HG02943 (cell line): ENCODE measurements at regions not wholly inside any gene's neighbourhood (a gene's known extent, or its start where the extent isn't known, plus 50 kb on each side); places are given as distances from the start of the nearest gene placed in this dataset.
"Not testable (repeated sequence)": the region's sequence is repeated elsewhere in the genome, so short reads cannot be mapped to it uniquely, and the experiment has no call there.

ENCODE experiments used
- ATAC-seq: cut with Tn5 transposase; IDR thresholded peaks from one replicate; pipeline ENCODE4 v1.9.1; 2021; ENCODE audit warnings: mild to moderate bottlenecking, low read depth, moderate library complexity; ENCODE audit not compliant: unreplicated experiment

- ATAC-seq = no peak
Observed at GRCh38 chr3:16704941-16705340, 99.7 kb upstream of the DAZL start.

GRCh38 chr3:16707260-16707659 lies 102.0 kb upstream of the DAZL start:
- no peak for ATAC-seq

GRCh38 chr3:16708285-16708684 lies 103.1 kb upstream of the DAZL start:
- ATAC-seq = no peak

GRCh38 chr3:16711691-16712090 lies 106.5 kb upstream of the DAZL start:
- not testable (repeated sequence) for ATAC-seq

- ATAC-seq = no peak
Observed at GRCh38 chr3:16715281-16715680, 110.1 kb upstream of the DAZL start.

GRCh38 chr3:16719426-16719825 lies 114.2 kb upstream of the DAZL start:
- ATAC-seq = no peak

GRCh38 chr3:16720367-16720940 lies 115.2 kb upstream of the DAZL start:
- no peak for ATAC-seq

- no peak for ATAC-seq
Observed at GRCh38 chr3:16721494-16721893, 116.3 kb upstream of the DAZL start.

GRCh38 chr3:16723978-16724377 lies 118.8 kb upstream of the DAZL start:
- no peak for ATAC-seq

- no peak for ATAC-seq
Observed at GRCh38 chr3:16724487-16724886, 119.3 kb upstream of the DAZL start.

GRCh38 chr3:16725972-16726371 lies 120.7 kb upstream of the DAZL start:
- ATAC-seq = no peak

GRCh38 chr3:16728770-16729745 lies 123.8 kb upstream of the DAZL start:
- no peak for ATAC-seq

- ATAC-seq = no peak
Observed at GRCh38 chr3:16738451-16738850, 133.2 kb upstream of the DAZL start.

GRCh38 chr3:16739541-16740105 lies 134.4 kb upstream of the DAZL start:
- ATAC-seq = no peak

- ATAC-seq = no peak
Observed at GRCh38 chr3:16740515-16740914, 135.3 kb upstream of the DAZL start.

GRCh38 chr3:16741103-16741758 lies 136.0 kb upstream of the DAZL start:
- no peak for ATAC-seq

- no peak for ATAC-seq
Observed at GRCh38 chr3:16741890-16742289, 136.7 kb upstream of the DAZL start.

GRCh38 chr3:16743276-16743675 lies 138.1 kb upstream of the DAZL start:
- no peak for ATAC-seq

- no peak for ATAC-seq
Observed at GRCh38 chr3:16759227-16759903, 125.4 kb upstream of the PLCL2 start.

- ATAC-seq = no peak
Observed at GRCh38 chr3:16761571-16761970, 123.2 kb upstream of the PLCL2 start.

GRCh38 chr3:16765661-16766060 lies 119.1 kb upstream of the PLCL2 start:
- no peak for ATAC-seq
